ENCODE measurements at regions not wholly inside any gene's neighbourhood (a gene's known extent, or its start where the extent isn't known, plus 50 kb on each side); places are given as distances from the start of the nearest gene placed in this dataset.

- no peak for DNase-seq
These were observed 220.7 kb downstream of the WDR11 start for GRCh38 chr10:121071901-121072300.

- DNase-seq, result no peak
These were observed 222.6 kb downstream of the WDR11 start for GRCh38 chr10:121073728-121074127.

GRCh38 chr10:121076776-121077715 lies 225.9 kb downstream of the WDR11 start:
- no peak for DNase-seq

DNA sequence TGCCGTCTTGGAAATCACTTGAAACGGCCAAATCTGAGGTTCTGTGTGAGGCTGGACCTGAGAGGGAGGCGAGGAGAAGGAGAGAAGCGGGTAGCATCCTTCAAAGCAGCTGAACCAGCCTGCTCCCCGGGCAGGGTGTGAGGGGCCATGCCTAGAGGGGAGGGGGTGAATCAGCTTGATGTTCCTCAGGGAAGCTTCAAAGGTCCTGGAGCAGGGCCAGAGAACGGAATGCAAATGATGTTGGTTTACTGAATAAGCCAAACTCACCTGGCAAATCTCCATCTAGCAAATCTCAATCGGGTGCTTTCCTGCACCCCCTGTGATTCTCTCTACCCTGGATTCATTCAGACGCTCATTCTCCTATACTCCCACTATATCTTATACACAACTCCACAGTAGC lies 226.9 kb downstream of the WDR11 start:
- DNase-seq, result no peak

GRCh38 chr10:121078672-121079102 lies 227.5 kb downstream of the WDR11 start:
- DNase-seq, result no peak

DNA sequence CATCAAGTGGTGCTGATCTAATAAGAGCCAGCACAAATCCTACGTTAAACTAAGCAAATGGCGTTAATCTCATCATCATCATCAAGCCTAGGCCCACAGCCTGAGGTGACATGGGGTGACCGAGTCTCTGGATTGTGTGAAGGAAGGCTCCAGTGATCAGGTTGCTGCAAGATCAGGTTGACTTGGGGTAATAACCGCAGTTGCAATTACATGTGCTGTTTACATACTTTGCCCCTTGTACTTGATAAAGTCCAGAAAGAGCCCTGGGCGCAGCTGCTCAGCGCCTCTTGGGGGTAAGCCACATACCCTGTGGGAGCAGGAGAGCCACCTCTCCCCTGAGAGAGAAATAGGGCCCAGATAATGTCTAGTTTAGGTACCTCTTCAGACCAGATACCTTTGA lies 228.1 kb downstream of the WDR11 start:
- no peak for DNase-seq

- DNase-seq, result no peak
These were observed 229.2 kb downstream of the WDR11 start for GRCh38 chr10:121080281-121080891.

DNA sequence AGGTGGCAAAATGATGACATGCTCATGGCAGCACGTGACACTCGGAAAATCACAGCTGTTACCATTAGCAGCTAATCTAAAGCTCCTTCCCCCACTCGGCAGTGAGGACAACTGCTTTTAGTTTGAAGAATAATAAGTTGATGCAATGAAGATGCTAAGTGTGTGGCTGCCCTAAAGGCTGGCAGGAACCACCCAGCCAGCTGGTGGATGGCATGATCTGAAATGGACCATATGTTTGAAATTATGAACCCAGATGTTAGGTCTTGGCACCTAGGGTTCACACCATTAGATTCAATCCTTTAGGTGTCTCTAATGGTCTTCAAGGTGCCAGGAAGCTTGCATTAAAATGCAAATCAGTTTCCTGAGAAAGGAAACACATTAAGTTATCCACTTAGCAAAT lies 230.1 kb downstream of the WDR11 start:
- no peak for DNase-seq

- DNase-seq, result no peak
These were observed 231.8 kb downstream of the WDR11 start for GRCh38 chr10:121082984-121083383.

- no peak for DNase-seq
These were observed 233.0 kb downstream of the WDR11 start for GRCh38 chr10:121084016-121084674.

DNA sequence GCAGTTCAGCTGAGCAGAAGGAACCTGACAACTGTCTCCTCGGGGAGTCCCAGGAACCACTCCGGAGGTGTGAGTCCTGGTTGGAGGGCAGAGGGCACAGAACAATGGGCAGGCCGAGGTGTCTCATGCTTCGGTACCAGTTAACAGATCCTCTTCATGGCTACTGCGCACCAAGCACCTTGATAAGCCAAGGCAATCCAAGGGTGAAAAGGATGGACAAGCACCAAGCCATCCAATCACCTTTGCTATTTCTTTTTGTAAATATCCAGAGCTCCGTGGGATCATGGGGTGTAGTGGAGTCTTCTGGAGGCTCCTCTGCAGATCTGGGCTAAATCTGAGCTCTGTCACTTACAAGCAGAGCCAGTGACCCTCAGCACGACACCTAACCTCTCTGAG lies 233.5 kb downstream of the WDR11 start:
- DNase-seq, result no peak

- DNase-seq, result no peak
These were observed 234.2 kb downstream of the WDR11 start for GRCh38 chr10:121085367-121085766.

GRCh38 chr10:121087129-121087528 lies 236.0 kb downstream of the WDR11 start:
- no peak for DNase-seq

DNA sequence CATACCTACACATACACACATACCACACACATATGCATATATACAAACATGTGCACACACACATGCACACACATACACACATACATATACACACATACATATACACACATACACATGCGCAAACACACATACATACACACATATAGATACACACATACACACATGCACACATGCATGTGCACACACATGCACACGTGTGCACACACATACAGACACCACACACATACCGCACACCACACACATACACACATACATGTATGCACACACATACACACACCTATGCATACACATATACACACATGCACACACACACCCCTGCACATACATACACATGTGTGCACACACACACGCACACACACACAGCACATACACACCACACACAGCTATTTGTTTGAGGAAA lies 236.5 kb downstream of the WDR11 start:
- no peak for DNase-seq

DNA sequence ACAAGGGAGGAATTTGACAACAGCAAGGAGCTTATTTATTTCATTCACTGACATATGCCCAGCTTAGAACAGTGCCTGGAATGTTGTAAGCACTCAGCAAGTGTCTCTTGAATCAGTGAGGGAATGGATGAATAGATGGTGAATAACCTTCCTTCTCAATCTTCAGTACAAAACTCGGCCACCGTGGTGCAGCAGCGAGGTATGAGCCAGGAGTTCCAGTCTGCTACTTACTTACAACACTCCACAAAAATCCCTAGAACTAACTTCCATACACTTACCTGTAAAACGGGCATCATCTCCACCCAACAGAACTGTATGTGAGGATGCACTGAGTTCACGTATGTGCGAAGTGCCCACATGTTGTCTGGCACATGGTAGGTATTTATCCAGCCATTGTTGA lies 237.4 kb downstream of the WDR11 start:
- no peak for DNase-seq

- no peak for DNase-seq
These were observed 238.3 kb downstream of the WDR11 start for GRCh38 chr10:121089434-121089833.

- no peak for DNase-seq
These were observed 241.0 kb downstream of the WDR11 start for GRCh38 chr10:121091961-121092719.

DNA sequence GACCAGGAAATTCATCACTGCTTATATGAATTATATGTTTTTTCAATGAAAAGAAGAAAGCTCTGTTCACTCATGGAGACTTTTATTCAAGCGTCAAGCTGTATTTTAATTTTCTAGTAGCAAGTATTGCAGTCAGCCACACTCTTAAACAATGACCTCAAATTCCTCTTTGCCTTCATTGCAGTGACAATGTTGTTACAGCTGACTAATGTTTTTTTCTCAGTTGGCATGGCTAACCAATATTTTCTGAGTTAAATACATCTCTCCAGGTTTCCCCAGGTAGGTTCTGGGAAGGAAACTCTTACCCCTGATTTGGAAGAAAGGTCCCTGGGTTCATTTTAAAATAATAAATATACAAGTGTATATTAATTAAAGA lies 241.5 kb downstream of the WDR11 start:
- no peak for DNase-seq

- no peak for DNase-seq
These were observed 245.7 kb downstream of the WDR11 start for GRCh38 chr10:121096617-121097431.

DNA sequence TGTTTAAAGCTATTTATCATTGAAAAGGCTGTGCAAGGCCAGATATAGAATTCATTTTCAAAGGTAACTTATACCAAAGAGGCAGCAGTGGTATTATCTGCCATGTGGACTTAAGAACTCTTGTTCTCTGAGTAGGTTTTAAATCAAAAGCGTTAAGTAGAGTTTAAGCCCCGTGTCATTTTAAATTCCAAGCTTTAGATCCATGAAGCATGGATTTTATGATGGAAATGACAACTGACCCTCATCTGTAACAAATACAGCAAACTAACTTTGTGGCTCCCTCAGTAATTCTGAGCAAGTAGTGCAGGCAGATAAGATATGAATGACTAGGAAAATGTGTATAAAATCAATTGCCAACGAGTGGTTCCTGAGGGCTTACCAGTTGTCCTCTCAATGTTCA lies 247.0 kb downstream of the WDR11 start:
- DNase-seq, result no peak

GRCh38 chr10:121098751-121099150 lies 247.6 kb downstream of the WDR11 start:
- no peak for DNase-seq
